Stimulated activated CD4-positive, alpha-beta T cell treated with anti-CD3 and anti-CD28 coated beads, Interleukin-1b, Interleukin-23, amount 100 ng/mL, for 48 hours (primary cell): ENCODE measurements at regions not wholly inside any gene's neighbourhood (a gene's known extent, or its start where the extent isn't known, plus 50 kb on each side); places are given as distances from the start of the nearest gene placed in this dataset.

Experiments used
- DNase-seq: peaks from one replicate; pipeline ENCODE4 v3.0.0-alpha.2; 2020

GRCh38 chr3:162213196-162213595 is 716.6 kb downstream of the OTOL1 start:
- no peak for DNase-seq

- DNase-seq, result no peak
Measured at GRCh38 chr3:162213956-162214355, 717.3 kb downstream of the OTOL1 start.

GRCh38 chr3:162217647-162218046 is 721.0 kb downstream of the OTOL1 start:
- DNase-seq, result no peak

- no peak for DNase-seq
Measured at GRCh38 chr3:162218479-162218878, 721.9 kb downstream of the OTOL1 start.

- DNase-seq, result no peak
Measured at GRCh38 chr3:162224746-162225145, 728.1 kb downstream of the OTOL1 start.

GRCh38 chr3:162236949-162237348 is 740.3 kb downstream of the OTOL1 start:
- no peak for DNase-seq

- DNase-seq, result no peak
Measured at GRCh38 chr3:162250782-162251181, 754.2 kb downstream of the OTOL1 start.

- no peak for DNase-seq
Measured at GRCh38 chr3:162262129-162262528, 765.5 kb downstream of the OTOL1 start.

- DNase-seq, result no peak
Measured at GRCh38 chr3:162263596-162263995, 767.0 kb downstream of the OTOL1 start.

GRCh38 chr3:162269636-162270458 is 773.2 kb downstream of the OTOL1 start:
- DNase-seq, result no peak

GRCh38 chr3:162274070-162274469 is 777.5 kb downstream of the OTOL1 start:
- DNase-seq, result no peak

- DNase-seq, result no peak
Measured at GRCh38 chr3:162278834-162279233, 782.2 kb downstream of the OTOL1 start.

- DNase-seq, result no peak
Measured at GRCh38 chr3:162285259-162285658, 788.7 kb downstream of the OTOL1 start.

- no peak for DNase-seq
Measured at GRCh38 chr3:162287600-162287999, 791.0 kb downstream of the OTOL1 start.

GRCh38 chr3:162292409-162292808 is 795.8 kb downstream of the OTOL1 start:
- no peak for DNase-seq

- no peak for DNase-seq
Measured at GRCh38 chr3:162295323-162295983, 798.8 kb downstream of the OTOL1 start.

GRCh38 chr3:162302983-162303624 is 806.5 kb downstream of the OTOL1 start:
- DNase-seq, result no peak

GRCh38 chr3:162317046-162317445 is 820.4 kb downstream of the OTOL1 start:
- DNase-seq, result no peak

- DNase-seq, result no peak
Measured at GRCh38 chr3:162328649-162329048, 832.0 kb downstream of the OTOL1 start.

GRCh38 chr3:162329514-162329913 is 832.9 kb downstream of the OTOL1 start:
- DNase-seq, result no peak

- DNase-seq, result no peak
Measured at GRCh38 chr3:162332344-162332743, 835.7 kb downstream of the OTOL1 start.

GRCh38 chr3:162334537-162334936 is 837.9 kb downstream of the OTOL1 start:
- no peak for DNase-seq

- DNase-seq, result no peak
Measured at GRCh38 chr3:162337630-162338029, 841.0 kb downstream of the OTOL1 start.

- DNase-seq, result no peak
Measured at GRCh38 chr3:162338514-162338913, 841.9 kb downstream of the OTOL1 start.
